ENCODE measurements at regions not wholly inside any gene's neighbourhood (a gene's known extent, or its start where the extent isn't known, plus 50 kb on each side); places are given as distances from the start of the nearest gene placed in this dataset.

GRCh38 chr17:15108992-15109391, 156.1 kb downstream of the PMP22 start:
- ATAC-seq: no peak
- no peaks in the 10 kb centered on the region for H4K20me1 ChIP-seq (replicated peaks; ENCODE audit: control insufficient read depth, insufficient read depth, low read length)
- CTCF ChIA-PET (ENCODE audit: low intra/inter-chr PET ratio): no interaction called here
- no peaks in the 10 kb centered on the region for H3K36me3 ChIP-seq (ENCODE audit: control insufficient read depth, insufficient read depth, low read length)
- no peaks in the 10 kb centered on the region; a peak in 1 of 5 replicates for H3K4me1 ChIP-seq (replicated peaks in 1 of 2; ENCODE audit: control insufficient read depth in 2 of 2, insufficient read depth in 2 of 2, low read length in 2 of 2)
- no peaks in the 10 kb centered on the region for H3K9me3 ChIP-seq (replicated peaks; ENCODE audit: control insufficient read depth, insufficient read depth, low read depth, low read length)
- H3K9me1 ChIP-seq (ENCODE audit: control insufficient read depth, insufficient read depth, low read length): no peaks in the 10 kb centered on the region
- FAIRE-seq: no peak
- DNase-seq (ENCODE audit: extremely low read depth in 1 of 4, low spot score in 3 of 4): no peak
- H3K4me3 ChIP-seq: no peak overlapping the region
- POLR2A ChIA-PET: interaction anchor here (0.7 kb wide), 1 partner anchor 9 kb away, joined by 4 read pairs; no protein-coding TSS in a partner anchor
- H2AFZ ChIP-seq (ENCODE audit: low read depth, low read length): no peak overlapping the region
- no peak overlapping the region for H3K27ac ChIP-seq (ENCODE audit: extremely low read depth, low read depth, low read length)
- H3K9ac ChIP-seq (ENCODE audit: insufficient read depth in 1 of 2, low read depth in 2 of 2, low read length in 2 of 2): no peak overlapping the region
- no peaks in the 10 kb centered on the region; a peak in 1 of 5 replicates for H3K27me3 ChIP-seq (ENCODE audit: control insufficient read depth in 2 of 2, insufficient read depth in 2 of 2, low read length in 2 of 2)
- no peaks in the 10 kb centered on the region for H3K79me2 ChIP-seq (ENCODE audit: control insufficient read depth, insufficient read depth, low read length)
- intact Hi-C loops (cut with micrococcal nuclease) (no loop called here), in situ Hi-C loops (cut with MboI) (no loop called here)
- WGBS (ENCODE audit: insufficient coverage, low coverage, missing lambda C conversion rate): 10% methylated on average over 3 of the region's 3 CpGs
- TF ChIP-seq NONO (IDR thresholded peaks at IDR 0.05; ENCODE audit: low read depth in 2 of 2, low read length in 1 of 2): no peak
- no peak for TF ChIP-seq LEF1 (IDR thresholded peaks at IDR 0.05)
- no peak for TF ChIP-seq TAF7 (tag; IDR thresholded peaks at IDR 0.05)
- no peak for TF ChIP-seq MEIS2 (IDR thresholded peaks at IDR 0.05; ENCODE audit: partially characterized antibody)
- TF ChIP-seq PML (IDR thresholded peaks at IDR 0.05; ENCODE audit: low read length): no peak
- TF ChIP-seq POLR2A (conservative IDR thresholded peaks at IDR 0.05): no peak
- no peak for TF ChIP-seq ARID4B (CRISPR knock-in tag; IDR thresholded peaks at IDR 0.05)
- no peak for TF ChIP-seq TCFL5 (CRISPR knock-in tag; conservative IDR thresholded peaks at IDR 0.05)
- TF ChIP-seq ZNF212 (CRISPR knock-in tag; IDR thresholded peaks at IDR 0.05): no peak
- TF ChIP-seq MEF2A (IDR thresholded peaks at IDR 0.05; ENCODE audit: control insufficient read depth, low read depth, low read length): no peak
- no peak overlapping the region for H3K4me2 ChIP-seq (ENCODE audit: insufficient read depth, low read length)
- BruUV-seq (replicated peaks): no TSS peak
